Right atrium auricular region (tissue), 2 donors: ENCODE measurements at regions not wholly inside any gene's neighbourhood (a gene's known extent, or its start where the extent isn't known, plus 50 kb on each side); places are given as distances from the start of the nearest gene placed in this dataset.

Source experiments
- DNase-seq: peaks from one replicate; pipeline ENCODE4 v3.0.0-alpha.2; 2019; ENCODE audit warnings: low spot score
- H3K27ac ChIP-seq, 2 donors: fragments of 200-600 bp; sonication (generic); 1 replicate in 1 of 2; 2 replicates in 1 of 2; pipeline ENCODE4 v1.5.1; 2016 to 2019
- H3K27me3 ChIP-seq, 2 donors: fragments of 200-600 bp; sonication (generic); one replicate each; pipeline versions ENCODE4 v1.5.1 to v1.6.0; 2017 to 2019
- H3K36me3 ChIP-seq: fragments of 200-600 bp; sonication (generic); one replicate; pipeline ENCODE4 v1.5.1; 2016
- H3K4me1 ChIP-seq, 2 donors: fragments of 200-600 bp; sonication (generic); one replicate each; pipeline versions ENCODE4 v1.5.1 to v1.6.0; 2017 to 2019
- H3K4me3 ChIP-seq, 2 donors: fragments of 200-600 bp; sonication (generic); 1 replicate in 1 of 2; 2 replicates in 1 of 2; pipeline ENCODE4 v1.5.1; 2017 to 2019; ENCODE audit warnings: mild to moderate bottlenecking in 1 of 2, moderate library complexity in 1 of 2
- H3K9me3 ChIP-seq, 2 donors: fragments of 200-600 bp; sonication (generic); one replicate each; pipeline ENCODE4 v1.5.1; 2019
- CTCF ChIP-seq, 2 donors: fragments of 200-600 bp; sonication (generic); IDR thresholded peaks; one replicate each; pipeline ENCODE4 v1.5.1; 2019; ENCODE audit warnings: antibody characterized with exemption in 2 of 2

GRCh38 chr20:6632187-6632586, 135.3 kb upstream of the BMP2 start:
- Histone ChIP-seq H3K4me1 (no peaks in the 10 kb centered on the region), H3K9me3 (no peaks in the 10 kb centered on the region)
- no peak for DNase-seq

GRCh38 chr20:6630514-6630913, 137.0 kb upstream of the BMP2 start:
- no peak for DNase-seq
- H3K27ac ChIP-seq = no peak overlapping the region
- H3K9me3 ChIP-seq = peaks cover 0 to 5% of the 10 kb centered on the region in 2 donors
- no peaks in the 10 kb centered on the region for H3K27me3 ChIP-seq
- H3K4me1 ChIP-seq = no peaks in the 10 kb centered on the region
- no peak overlapping the region for H3K4me3 ChIP-seq
- TF ChIP-seq CTCF (IDR thresholded peaks at IDR 0.05) = no peak
- H3K36me3 ChIP-seq = no peaks in the 10 kb centered on the region

More at GRCh38 chr20:6632187-6632586, 135.3 kb upstream of the BMP2 start:
- Histone ChIP-seq H3K4me3 (no peak overlapping the region), H3K27me3 (no peaks in the 10 kb centered on the region), H3K36me3 (no peaks in the 10 kb centered on the region), H3K27ac (no peak overlapping the region)
- TF ChIP-seq CTCF (IDR thresholded peaks at IDR 0.05) = no peak

- Histone ChIP-seq H3K27me3 (no peaks in the 10 kb centered on the region), H3K9me3 (peaks cover 0 to 5% of the 10 kb centered on the region in 2 donors), H3K36me3 (no peaks in the 10 kb centered on the region), H3K27ac (no peak overlapping the region), H3K4me1 (no peaks in the 10 kb centered on the region), H3K4me3 (no peak overlapping the region)
- TF ChIP-seq CTCF (IDR thresholded peaks at IDR 0.05) = no peak
- no peak for DNase-seq
These were observed 137.9 kb upstream of the BMP2 start for GRCh38 chr20:6629564-6629963.

GRCh38 chr20:6626805-6627204, 140.7 kb upstream of the BMP2 start:
- no peak for DNase-seq

GRCh38 chr20:6623989-6624388, 143.5 kb upstream of the BMP2 start:
- TF ChIP-seq CTCF (IDR thresholded peaks at IDR 0.05) = no peak
- H3K27me3 ChIP-seq = no peaks in the 10 kb centered on the region
- no peak overlapping the region for H3K4me3 ChIP-seq
- no peak overlapping the region for H3K27ac ChIP-seq
- no peaks in the 10 kb centered on the region for H3K36me3 ChIP-seq
- H3K9me3 ChIP-seq = peaks cover 0 to 5% of the 10 kb centered on the region in 2 donors
- H3K4me1 ChIP-seq = no peaks in the 10 kb centered on the region
- DNase-seq = no peak

More at GRCh38 chr20:6626805-6627204, 140.7 kb upstream of the BMP2 start:
- Histone ChIP-seq H3K4me1 (no peaks in the 10 kb centered on the region), H3K27ac (no peak overlapping the region), H3K9me3 (peaks cover 0 to 5% of the 10 kb centered on the region in 2 donors), H3K4me3 (no peak overlapping the region), H3K36me3 (no peaks in the 10 kb centered on the region), H3K27me3 (no peaks in the 10 kb centered on the region)
- TF ChIP-seq CTCF (IDR thresholded peaks at IDR 0.05) = no peak

- no peak overlapping the region for H3K27ac ChIP-seq
- no peak for DNase-seq
- no peaks in the 10 kb centered on the region for H3K27me3 ChIP-seq
- H3K4me1 ChIP-seq = no peaks in the 10 kb centered on the region
- TF ChIP-seq CTCF (IDR thresholded peaks at IDR 0.05) = no peak
- no peaks in the 10 kb centered on the region for H3K36me3 ChIP-seq
- peaks cover 0 to 5% of the 10 kb centered on the region in 2 donors for H3K9me3 ChIP-seq
- H3K4me3 ChIP-seq = no peak overlapping the region
These were observed 145.4 kb upstream of the BMP2 start for GRCh38 chr20:6622041-6622440.
